Amniotic epithelial cell (primary cell): ENCODE measurements at regions not wholly inside any gene's neighbourhood (a gene's known extent, or its start where the extent isn't known, plus 50 kb on each side); places are given as distances from the start of the nearest gene placed in this dataset.
A peak's percentile ranks its signal among the peaks of the same experiment; 100 is the strongest.

Source experiments
- DNase-seq: peaks from one replicate; pipeline ENCODE4 v3.0.0-alpha.2; 2010; ENCODE audit warnings: low read depth

DNA sequence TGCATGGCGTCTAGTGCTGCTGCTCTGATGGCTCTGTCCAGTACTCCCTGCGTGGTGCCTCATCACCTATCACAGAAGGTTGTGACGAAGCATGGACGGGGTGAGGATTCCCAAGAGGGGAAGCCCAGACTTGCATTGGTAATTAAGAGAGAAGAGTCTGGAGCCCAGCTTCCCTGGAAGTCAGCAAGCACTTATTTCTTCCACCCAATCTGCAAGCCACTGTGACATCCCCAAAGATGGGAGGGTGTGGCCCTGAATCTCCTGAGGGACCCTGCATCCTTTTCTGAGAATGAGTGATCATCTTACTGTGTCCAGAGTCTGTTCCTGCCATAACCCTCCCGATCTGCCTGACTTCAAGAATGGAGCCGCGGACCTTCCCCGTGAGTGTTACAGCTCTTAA is 166.7 kb downstream of the PTPN20 start:
- DNase-seq = no peak

- no peak for DNase-seq
These were observed 167.4 kb downstream of the PTPN20 start for GRCh38 chr10:47078393-47079203.

DNA sequence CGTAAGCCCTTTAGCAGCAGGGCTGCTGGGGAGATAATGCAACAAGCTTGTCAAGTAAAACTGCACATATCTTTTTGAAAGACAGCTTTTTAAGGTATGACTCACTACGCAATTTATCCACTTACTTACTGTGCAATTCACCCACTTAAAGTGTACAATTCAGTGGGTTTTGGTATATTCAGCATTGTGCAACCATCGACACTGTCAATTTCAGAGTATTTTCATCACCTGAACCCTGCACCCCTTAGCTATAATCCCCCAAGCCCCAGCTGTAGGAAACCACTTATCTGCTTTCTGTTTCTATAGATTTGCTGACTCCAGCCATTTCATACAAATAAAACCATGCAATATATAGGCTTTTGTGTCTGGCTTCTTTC is 168.0 kb downstream of the PTPN20 start:
- DNase-seq = peak; percentile 94

DNA sequence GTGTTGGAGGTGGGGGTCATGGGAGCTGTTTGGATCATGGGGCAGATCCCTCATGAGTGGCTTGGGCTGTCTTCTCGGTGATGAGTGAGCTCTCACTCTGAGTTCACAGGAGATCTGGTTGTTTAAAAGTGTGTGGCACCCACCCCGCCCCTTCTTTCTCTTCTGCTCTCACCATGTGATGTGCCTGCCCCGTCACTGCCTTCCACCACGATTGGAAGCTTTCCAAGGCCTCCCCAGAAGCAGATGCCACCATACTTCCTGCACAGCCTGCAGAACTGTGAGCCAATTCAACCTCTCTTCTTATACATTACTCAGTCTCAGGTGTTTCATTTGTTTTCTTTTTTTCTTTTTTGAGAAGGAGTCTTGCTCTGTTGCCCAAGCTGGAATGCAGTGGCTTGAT is 170.0 kb downstream of the PTPN20 start:
- peak; percentile 10 for DNase-seq

- DNase-seq = no peak
These were observed 171.0 kb downstream of the PTPN20 start for GRCh38 chr10:47082055-47082784.

- DNase-seq = no peak
These were observed 176.4 kb downstream of the PTPN20 start for GRCh38 chr10:47087667-47088066.

- no peak for DNase-seq
These were observed 177.6 kb downstream of the PTPN20 start for GRCh38 chr10:47088656-47089354.

GRCh38 chr10:47090042-47090441 is 178.8 kb downstream of the PTPN20 start:
- DNase-seq = no peak

DNA sequence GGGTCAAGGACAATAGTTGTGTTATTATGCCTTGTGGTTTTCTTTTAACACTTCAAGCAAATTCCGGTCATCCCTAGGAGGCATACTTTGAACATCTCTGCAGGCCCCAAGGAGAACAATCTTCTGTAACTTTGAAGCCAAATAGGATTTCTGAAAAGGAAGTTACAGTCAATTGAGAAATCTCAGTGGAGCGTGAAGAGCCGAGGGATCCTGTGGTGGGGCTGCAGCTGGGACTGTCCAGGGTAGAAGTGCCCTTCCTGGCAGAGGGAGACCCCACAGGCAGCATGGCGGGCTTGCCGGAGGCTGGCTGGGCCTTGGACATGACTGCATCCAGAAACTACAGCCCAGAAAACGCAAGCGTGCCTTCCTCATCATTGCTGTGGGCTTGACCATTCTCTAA is 179.7 kb downstream of the PTPN20 start:
- no peak for DNase-seq

DNA sequence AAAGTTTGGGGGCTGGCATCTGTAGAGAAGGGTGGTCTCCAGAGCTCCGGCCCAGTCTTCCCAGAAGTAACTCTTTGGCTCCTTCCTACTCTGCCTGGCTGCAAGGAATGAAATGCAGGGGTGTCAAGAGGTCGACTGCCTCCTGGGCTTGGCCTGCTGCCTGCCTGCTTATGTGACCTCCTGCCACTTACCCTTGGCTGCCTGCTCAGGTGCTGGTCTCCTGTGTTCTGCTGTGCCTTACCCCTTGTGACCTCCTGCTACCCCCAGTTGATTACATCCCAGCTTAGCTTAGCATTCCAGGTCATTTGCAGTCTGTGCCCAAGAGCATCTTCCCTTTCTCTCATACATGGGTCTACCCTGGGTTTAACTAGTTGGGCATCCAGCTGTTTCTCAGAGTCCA is 180.2 kb downstream of the PTPN20 start:
- no peak for DNase-seq

GRCh38 chr10:47092376-47092775 is 181.1 kb downstream of the PTPN20 start:
- DNase-seq = no peak

- DNase-seq = no peak
These were observed 181.6 kb downstream of the PTPN20 start for GRCh38 chr10:47092831-47093230.

- no peak for DNase-seq
These were observed 182.9 kb downstream of the PTPN20 start for GRCh38 chr10:47094126-47094525.

DNA sequence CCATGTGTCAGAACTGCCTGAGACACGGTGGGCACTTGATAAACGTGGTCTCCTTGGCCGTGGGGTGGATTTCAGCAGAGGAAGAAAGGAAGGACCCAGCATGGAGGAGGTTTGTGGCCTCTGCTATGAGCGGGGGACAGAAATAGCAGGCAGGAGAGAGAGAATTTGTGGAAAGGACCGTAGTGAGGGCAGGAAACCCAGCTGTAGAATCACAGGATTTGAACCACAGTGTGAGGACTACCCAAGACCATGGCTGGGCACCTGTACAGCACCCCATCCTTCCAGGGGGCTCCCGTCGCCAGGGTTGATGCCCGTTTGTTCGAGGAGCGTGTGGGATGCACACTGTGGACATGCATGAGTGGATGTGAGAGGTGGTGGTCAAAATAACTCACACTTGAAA is 183.4 kb downstream of the PTPN20 start:
- DNase-seq = no peak

DNA sequence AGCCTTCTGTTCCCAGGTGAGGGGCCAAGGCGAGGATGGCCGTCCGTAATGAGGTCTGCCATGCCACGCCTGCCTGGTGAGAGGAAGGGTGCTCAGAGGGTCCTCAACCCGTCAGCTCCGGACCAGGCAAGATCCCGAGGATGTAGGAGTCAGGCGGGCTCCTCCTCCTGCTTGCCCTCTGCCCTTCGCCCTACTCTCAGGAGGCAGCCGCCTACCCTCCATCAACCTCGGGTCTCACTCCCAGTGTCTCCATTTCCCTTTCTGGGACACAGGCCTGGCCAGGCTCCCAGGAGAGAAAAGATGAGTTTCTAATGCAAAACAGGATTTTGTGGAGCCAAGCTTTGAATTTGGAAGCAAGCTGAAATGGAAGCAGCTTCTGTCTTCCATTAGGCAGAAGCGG is 184.0 kb downstream of the PTPN20 start:
- no peak for DNase-seq

DNA sequence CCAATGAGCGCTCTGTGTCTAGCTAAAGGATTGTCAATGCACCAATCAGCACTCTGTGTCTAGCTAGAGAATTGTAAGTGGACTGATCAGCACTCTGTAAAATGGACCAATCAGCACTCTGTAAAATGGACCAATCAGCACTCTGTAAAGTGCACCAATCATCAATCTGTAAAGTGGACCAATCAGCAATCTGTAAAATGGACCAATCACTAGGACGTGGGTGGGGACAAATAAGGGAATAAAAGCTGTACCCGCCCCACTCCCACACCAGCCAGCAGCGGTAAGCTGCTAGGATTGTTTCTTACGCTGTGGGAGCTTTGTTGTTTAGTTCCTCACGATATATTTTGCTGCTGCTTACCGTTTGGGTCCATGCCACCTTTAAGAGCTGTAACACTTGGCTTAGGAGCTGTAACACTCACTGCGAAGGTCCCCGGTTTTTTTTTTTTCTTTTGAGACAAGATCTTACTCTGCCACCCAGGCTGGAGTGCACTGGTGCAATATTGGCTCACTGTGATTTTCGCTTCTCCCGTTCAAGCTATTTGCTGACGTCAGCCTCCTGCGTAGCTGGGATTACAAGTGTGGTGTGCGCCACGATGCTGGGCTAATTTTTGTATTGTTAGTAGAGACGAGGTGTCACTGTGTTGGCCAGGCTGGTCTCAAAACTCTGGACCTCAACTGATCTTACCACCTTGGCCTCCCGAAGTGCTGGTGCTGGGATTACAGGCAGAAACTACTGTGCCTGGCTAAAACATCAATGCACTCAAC is 184.8 kb downstream of the PTPN20 start:
- DNase-seq = no peak

GRCh38 chr10:47098238-47098637 is 187.0 kb downstream of the PTPN20 start:
- DNase-seq = no peak

DNA sequence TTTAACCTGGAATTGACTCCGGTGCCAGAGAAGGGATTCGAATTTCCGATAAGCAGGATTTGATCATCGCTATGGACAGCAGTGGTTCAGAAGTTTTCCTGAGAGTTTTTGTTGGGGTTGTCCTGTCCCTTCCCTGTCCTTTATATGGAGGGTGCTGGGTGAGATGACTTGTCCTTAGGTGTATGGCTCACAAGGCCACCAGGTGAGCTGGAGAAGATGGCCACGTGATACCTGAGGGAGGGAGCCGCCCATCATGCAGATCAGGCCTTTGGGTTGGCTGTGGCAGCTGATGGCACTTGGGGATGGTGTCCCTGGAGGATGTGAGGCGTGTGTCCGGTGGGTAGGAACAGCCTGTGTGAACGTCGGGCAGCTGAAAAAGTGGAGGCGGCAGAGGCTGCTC is 187.7 kb downstream of the PTPN20 start:
- no peak for DNase-seq

DNA sequence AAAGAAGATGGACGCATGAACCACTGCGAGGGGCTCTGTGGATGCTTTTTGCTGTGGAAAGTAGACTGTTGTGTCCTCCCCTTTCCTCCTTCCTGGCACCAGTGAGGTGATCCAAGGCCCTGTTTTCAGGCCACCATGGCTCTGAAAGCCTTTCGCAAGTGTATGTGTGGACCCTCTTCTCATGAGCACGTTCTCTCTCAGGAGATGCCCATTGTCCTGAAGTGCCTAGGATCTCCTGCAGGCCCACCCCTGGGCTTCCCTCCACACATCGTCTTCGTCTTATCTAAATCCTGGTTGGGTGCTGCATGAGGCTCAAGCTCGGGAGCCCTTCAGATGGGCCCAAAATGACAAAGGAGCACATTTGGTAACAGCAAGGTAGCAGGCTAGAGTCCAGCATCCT is 188.2 kb downstream of the PTPN20 start:
- DNase-seq = no peak

DNA sequence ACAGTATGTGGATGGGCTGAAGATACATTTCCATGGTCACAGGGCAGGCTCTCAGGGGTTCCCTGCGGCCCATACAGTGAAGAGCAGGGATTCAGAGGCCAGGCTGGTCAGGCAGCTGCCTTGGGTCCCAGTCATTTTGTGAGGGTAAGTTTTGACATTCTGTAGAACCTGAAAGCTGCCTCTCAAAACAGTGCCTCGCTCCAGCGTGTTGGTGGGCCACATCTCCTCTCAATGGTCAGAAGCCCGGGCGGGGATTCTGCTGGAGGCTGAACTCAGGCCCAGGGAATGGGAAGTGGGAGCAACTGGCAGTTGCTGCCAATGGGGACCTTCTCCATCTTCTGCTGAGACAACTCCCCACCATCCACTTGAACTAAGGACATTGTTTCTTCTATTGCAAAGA is 190.0 kb downstream of the PTPN20 start:
- no peak for DNase-seq

GRCh38 chr10:47101807-47102206 is 190.6 kb downstream of the PTPN20 start:
- DNase-seq = no peak

- DNase-seq = peak; percentile 62
These were observed 192.9 kb downstream of the PTPN20 start for GRCh38 chr10:47104151-47104605.
